ENCODE measurements at regions not wholly inside any gene's neighbourhood (a gene's known extent, or its start where the extent isn't known, plus 50 kb on each side); places are given as distances from the start of the nearest gene placed in this dataset.

DNA sequence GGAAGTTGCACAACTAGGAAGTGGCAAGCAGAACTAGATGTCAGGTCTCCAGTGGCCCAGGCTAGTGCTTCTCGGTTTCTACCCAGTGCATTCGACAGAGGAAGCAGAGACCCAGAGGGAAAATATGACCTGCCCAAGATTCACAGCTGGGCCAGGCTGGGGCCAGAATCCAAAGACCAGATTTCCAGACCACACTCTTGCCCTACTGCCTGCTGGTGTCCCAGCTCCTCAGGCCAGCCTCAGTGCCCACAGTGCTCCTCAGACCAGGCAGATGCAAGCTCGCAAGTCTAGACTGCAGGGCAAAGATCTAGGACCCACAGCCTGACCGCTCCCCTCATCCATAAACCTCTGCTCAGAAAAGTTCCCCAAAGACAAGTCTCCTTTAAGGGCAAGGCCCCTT is 262.6 kb downstream of the BUD13 start:
- TF ChIP-seq CTCF (IDR thresholded peaks at IDR 0.05) (no peak), EZH2 (IDR thresholded peaks at IDR 0.05) (no peak), EZH2phosphoT487 (IDR thresholded peaks at IDR 0.05) (no peak)
